Esophagus muscularis mucosa (tissue), 4 donors: ENCODE measurements at regions not wholly inside any gene's neighbourhood (a gene's known extent, or its start where the extent isn't known, plus 50 kb on each side); places are given as distances from the start of the nearest gene placed in this dataset.

ENCODE experiments used
- DNase-seq: peaks from one replicate; pipeline ENCODE4 v3.0.0-alpha.2; 2017; ENCODE audit errors: extremely low spot score
- H3K27ac ChIP-seq, 4 donors: fragments of 200-600 bp; sonication (generic); replicated peaks in 1 of 4; 1 replicate in 3 of 4; 2 replicates in 1 of 4; pipeline ENCODE4 v1.5.1; 2016 to 2019; ENCODE audit warnings: mild to moderate bottlenecking in 1 of 4
- H3K27me3 ChIP-seq, 4 donors: fragments of 200-600 bp; sonication (generic); one replicate each; pipeline versions ENCODE4 v1.5.1 to v1.6.0; 2016 to 2019
- H3K36me3 ChIP-seq, 4 donors: fragments of 200-600 bp; sonication (generic); one replicate each; pipeline ENCODE4 v1.5.1; 2016 to 2019
- H3K4me1 ChIP-seq, 4 donors: fragments of 200-600 bp; sonication (generic); one replicate each; pipeline ENCODE4 v1.5.1; 2016 to 2019
- H3K4me3 ChIP-seq, 4 donors: fragments of 200-600 bp; sonication (generic); 1 replicate in 2 of 4; 2 replicates in 2 of 4; pipeline ENCODE4 v1.5.1; 2016 to 2019; ENCODE audit warnings: mild to moderate bottlenecking in 4 of 4, moderate library complexity in 1 of 4
- H3K9me3 ChIP-seq, 4 donors: fragments of 200-600 bp; sonication (generic); 1 replicate in 3 of 4; 2 replicates in 1 of 4; pipeline ENCODE4 v1.5.1; 2016 to 2019
- EP300 ChIP-seq: sonication (generic); formaldehyde crosslinking; IDR thresholded peaks from one replicate; pipeline ENCODE4 v1.6.1; 2017; ENCODE audit warnings: antibody characterized with exemption
- POLR2A ChIP-seq: fragments of 450-650 bp; IDR thresholded peaks from one replicate; pipeline ENCODE4 v1.6.1; 2017; ENCODE audit warnings: antibody characterized with exemption, moderate library complexity, mild to moderate bottlenecking, low read depth
- POLR2AphosphoS5 ChIP-seq, 2 donors: sonication (generic); formaldehyde crosslinking; IDR thresholded peaks; one replicate each; pipeline ENCODE4 v1.6.1; 2017; ENCODE audit warnings: antibody characterized with exemption in 2 of 2
- WGBS: methylation state at CpG from one replicate; pipeline ENCODE4 v1.1.5; 2018; 5-methylcytosine and 5-hydroxymethylcytosine counted together
- intact Hi-C: fragments of 100-400 bp; cut with DNase I; formaldehyde crosslinking; loops from one replicate; pipeline ENCODE4 v1.15.1; 2023
- TF ChIP-seq, protein P1 (sequence below), 3 experiments: fragments of 200-600 bp in 2 of 3; fragments of 450-650 bp in 1 of 3; sonication (generic) in 2 of 3; IDR thresholded peaks; one replicate each; pipeline ENCODE4 v1.5.1; 2017 to 2019; ENCODE audit warnings: antibody characterized with exemption in 3 of 3, mild to moderate bottlenecking in 2 of 3, moderate library complexity in 1 of 3

DNA sequence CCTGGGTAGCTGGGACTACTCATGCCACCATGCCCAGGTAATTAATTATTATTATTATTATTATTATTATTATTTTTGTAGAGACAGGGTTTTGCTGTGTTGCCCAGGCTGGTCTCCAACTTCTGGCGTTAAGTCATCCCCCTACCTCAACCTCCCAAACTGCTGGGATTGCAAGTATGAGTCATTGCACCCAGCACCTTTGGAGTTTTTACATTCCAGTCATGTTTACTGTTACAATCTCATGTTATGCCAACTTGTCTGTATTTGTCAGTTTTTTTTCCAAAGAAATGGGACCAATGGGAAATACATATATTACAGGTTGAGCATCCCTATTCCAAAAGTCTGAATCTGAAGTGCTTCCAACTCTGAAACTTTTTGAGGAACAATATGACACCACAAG, 903.8 kb downstream of the SLC4A3 start:
- Histone ChIP-seq H3K27ac (no peak overlapping the region), H3K9me3 (peaks cover 0 to 10% (median 4%) of the 10 kb centered on the region in 4 donors), H3K4me1 (peaks cover 0 to 3% (median 0%) of the 10 kb centered on the region in 4 donors), H3K27me3 (no peaks in the 10 kb centered on the region), H3K4me3 (no peak overlapping the region), H3K36me3 (no peaks in the 10 kb centered on the region)
- TF ChIP-seq POLR2AphosphoS5 (IDR thresholded peaks at IDR 0.05) (no peak), EP300 (no peak)
- TF ChIP-seq, protein P1, sequence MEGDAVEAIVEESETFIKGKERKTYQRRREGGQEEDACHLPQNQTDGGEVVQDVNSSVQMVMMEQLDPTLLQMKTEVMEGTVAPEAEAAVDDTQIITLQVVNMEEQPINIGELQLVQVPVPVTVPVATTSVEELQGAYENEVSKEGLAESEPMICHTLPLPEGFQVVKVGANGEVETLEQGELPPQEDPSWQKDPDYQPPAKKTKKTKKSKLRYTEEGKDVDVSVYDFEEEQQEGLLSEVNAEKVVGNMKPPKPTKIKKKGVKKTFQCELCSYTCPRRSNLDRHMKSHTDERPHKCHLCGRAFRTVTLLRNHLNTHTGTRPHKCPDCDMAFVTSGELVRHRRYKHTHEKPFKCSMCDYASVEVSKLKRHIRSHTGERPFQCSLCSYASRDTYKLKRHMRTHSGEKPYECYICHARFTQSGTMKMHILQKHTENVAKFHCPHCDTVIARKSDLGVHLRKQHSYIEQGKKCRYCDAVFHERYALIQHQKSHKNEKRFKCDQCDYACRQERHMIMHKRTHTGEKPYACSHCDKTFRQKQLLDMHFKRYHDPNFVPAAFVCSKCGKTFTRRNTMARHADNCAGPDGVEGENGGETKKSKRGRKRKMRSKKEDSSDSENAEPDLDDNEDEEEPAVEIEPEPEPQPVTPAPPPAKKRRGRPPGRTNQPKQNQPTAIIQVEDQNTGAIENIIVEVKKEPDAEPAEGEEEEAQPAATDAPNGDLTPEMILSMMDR (IDR thresholded peaks at IDR 0.05): no peak
- intact Hi-C loops: no loop called here
- 93% methylated on average over 1 of the region's 1 CpG for WGBS
- DNase-seq: no peak

DNA sequence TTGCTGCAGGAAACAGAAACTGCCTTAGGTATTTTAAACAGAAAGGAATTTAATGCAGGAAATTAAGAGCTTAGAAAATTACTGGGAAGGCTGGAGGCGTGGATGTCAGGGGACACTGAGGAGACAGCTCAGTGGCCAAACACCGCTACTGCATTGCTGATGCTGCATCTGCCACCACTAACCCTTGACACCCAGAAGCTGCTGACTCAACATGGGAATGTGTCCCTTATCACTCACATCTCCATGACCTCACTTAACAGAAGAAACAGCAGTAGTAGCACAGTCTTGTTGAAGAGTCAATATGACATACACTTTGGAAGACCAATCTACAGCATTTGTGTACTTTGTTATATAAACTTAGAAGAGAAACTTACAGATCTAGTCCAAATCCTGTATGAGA, 906.1 kb downstream of the SLC4A3 start:
- 74% methylated on average over 2 of the region's 2 CpGs for WGBS
- intact Hi-C loops: no loop called here

DNA sequence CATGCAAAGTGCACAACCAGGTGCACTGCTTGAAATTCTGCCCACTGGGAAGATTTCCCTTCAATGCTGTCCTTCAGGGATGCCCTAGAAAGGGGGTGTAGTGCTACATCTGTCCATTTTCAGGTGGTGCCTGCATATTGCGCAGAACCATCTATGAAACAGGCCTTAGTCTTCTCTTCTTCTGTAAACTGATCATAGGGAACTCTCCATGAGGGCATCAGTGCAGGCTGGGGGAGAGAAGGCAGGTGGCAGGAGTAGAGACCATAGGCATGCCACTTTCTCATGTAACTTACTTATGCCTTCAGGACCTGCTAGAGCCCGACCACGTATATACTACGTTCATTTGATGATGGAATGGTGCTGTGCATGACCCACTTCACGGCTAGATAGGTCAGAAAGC, 912.1 kb downstream of the SLC4A3 start:
- 84% methylated on average over 3 of the region's 5 CpGs for WGBS
- Histone ChIP-seq H3K27ac (no peak overlapping the region), H3K4me3 (no peak overlapping the region), H3K27me3 (no peaks in the 10 kb centered on the region), H3K36me3 (no peaks in the 10 kb centered on the region), H3K4me1 (no peaks in the 10 kb centered on the region), H3K9me3 (peaks cover 0 to 5% (median 2%) of the 10 kb centered on the region in 4 donors)
- no peak for TF ChIP-seq EP300
- TF ChIP-seq POLR2A: no peak
- no peak for TF ChIP-seq POLR2AphosphoS5 (IDR thresholded peaks at IDR 0.05)
- TF ChIP-seq, protein P1 (IDR thresholded peaks at IDR 0.05): no peak
- intact Hi-C loops: no loop called here
- peak; percentile 91 for DNase-seq

More for the DNA sequence above, 906.1 kb downstream of the SLC4A3 start:
- Histone ChIP-seq H3K27ac (no peak overlapping the region), H3K4me3 (no peak overlapping the region), H3K9me3 (peaks cover 0 to 10% (median 4%) of the 10 kb centered on the region in 4 donors), H3K36me3 (no peaks in the 10 kb centered on the region), H3K4me1 (peaks cover 0 to 2% (median 0%) of the 10 kb centered on the region in 4 donors), H3K27me3 (no peaks in the 10 kb centered on the region)
- DNase-seq: no peak
- TF ChIP-seq POLR2AphosphoS5 (IDR thresholded peaks at IDR 0.05) (no peak), POLR2A (no peak), EP300 (no peak)
- TF ChIP-seq, protein P1 (IDR thresholded peaks at IDR 0.05): no peak

DNA sequence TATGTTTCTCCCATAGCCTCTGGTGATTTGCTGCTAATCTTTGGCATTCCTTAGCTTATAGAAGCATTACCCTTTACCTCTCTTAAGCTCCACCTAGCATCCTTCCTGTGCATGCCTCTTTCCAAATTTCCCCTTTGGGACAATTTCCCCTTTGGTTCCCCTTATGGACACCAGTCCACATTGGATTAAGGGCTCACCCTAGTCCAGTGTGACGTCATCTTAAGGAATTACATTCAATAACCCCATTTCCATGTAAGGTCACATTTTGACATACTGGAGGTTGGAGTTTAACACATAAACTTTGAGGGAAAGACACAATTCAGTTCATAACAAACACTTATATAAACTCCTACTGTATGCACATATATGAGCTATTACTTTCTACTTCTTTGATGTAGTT, 916.6 kb downstream of the SLC4A3 start:
- intact Hi-C loops: no loop called here
- peaks cover 0 to 5% (median 2%) of the 10 kb centered on the region in 4 donors for H3K9me3 ChIP-seq
- TF ChIP-seq POLR2A (no peak), POLR2AphosphoS5 (IDR thresholded peaks at IDR 0.05) (no peak), EP300 (no peak)
- TF ChIP-seq, protein P1 (IDR thresholded peaks at IDR 0.05): no peak
- no peaks in the 10 kb centered on the region for H3K4me1 ChIP-seq
- H3K27me3 ChIP-seq: no peaks in the 10 kb centered on the region
- WGBS: 75% methylated on average over 1 of the region's 1 CpG
- no peaks in the 10 kb centered on the region for H3K36me3 ChIP-seq
- H3K27ac ChIP-seq: no peak overlapping the region
- no peak overlapping the region for H3K4me3 ChIP-seq
- DNase-seq: peak; percentile 24

DNA sequence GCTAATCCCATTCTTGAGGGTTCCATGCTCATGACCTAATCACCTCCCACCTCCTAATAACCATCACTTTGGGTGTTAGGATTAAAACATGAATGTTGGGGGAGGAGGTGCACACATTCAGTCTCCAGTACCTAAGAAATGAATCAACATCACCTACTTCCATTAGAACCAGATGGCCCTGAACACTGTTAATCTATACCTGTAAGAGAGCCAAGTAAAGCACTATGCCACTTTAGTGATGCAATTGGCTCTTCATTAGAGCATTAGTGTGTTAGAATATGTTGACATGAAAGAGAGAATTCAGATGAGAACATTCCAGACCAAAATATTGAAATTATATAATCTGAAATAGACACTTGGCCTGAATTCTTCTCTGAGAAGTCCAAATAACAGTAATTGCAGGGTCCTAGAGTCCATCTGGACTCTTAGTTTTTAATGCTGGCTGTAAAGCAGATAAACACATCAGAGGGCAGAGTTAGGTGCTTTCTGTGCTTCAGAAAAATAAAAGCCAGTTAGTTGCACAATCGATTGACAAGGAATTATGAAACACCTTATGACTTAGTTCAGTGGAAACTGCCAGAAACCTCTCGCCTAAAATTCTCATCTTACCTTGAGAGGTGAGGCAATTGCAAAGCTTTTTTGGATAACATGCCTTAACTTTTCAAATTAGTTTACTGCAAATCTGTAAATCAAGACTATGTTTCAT, 923.7 kb downstream of the SLC4A3 start:
- no peak for DNase-seq
- no peaks in the 10 kb centered on the region for H3K36me3 ChIP-seq
- no peak overlapping the region for H3K27ac ChIP-seq
- H3K4me1 ChIP-seq: no peaks in the 10 kb centered on the region
- 82% methylated on average over 2 of the region's 2 CpGs for WGBS
- no peak overlapping the region for H3K4me3 ChIP-seq
- H3K27me3 ChIP-seq: no peaks in the 10 kb centered on the region
- H3K9me3 ChIP-seq: no peaks in the 10 kb centered on the region
- TF ChIP-seq POLR2AphosphoS5 (IDR thresholded peaks at IDR 0.05) (no peak), POLR2A (no peak), EP300 (no peak)
- TF ChIP-seq, protein P1 (IDR thresholded peaks at IDR 0.05): no peak
- intact Hi-C loops: no loop called here
